HL-60 (cell line): ENCODE measurements at regions not wholly inside any gene's neighbourhood (a gene's known extent, or its start where the extent isn't known, plus 50 kb on each side); places are given as distances from the start of the nearest gene placed in this dataset.

Experiments
- CTCF ChIP-seq: IDR thresholded peaks from one replicate; pipeline ENCODE4 v1.5.1; 2011; ENCODE audit warnings: low read length, control low read depth, inconsistent platforms; ENCODE audit not compliant: insufficient read depth
- GABPA ChIP-seq: IDR thresholded peaks from 2 replicates; pipeline ENCODE4 v1.6.1; 2012; ENCODE audit warnings: low read depth
- POLR2AphosphoS5 ChIP-seq: IDR thresholded peaks from 2 replicates; pipeline ENCODE4 v1.6.1; 2012; ENCODE audit warnings: low read depth
- SPI1 ChIP-seq: IDR thresholded peaks from 2 replicates; pipeline ENCODE4 v1.6.1; 2012; ENCODE audit warnings: low read depth, mild to moderate bottlenecking, borderline replicate concordance
- TF ChIP-seq, protein P1 (sequence below): IDR thresholded peaks from 2 replicates; pipeline ENCODE4 v1.6.1; 2012; ENCODE audit warnings: low read depth; ENCODE audit not compliant: insufficient replicate concordance

DNA sequence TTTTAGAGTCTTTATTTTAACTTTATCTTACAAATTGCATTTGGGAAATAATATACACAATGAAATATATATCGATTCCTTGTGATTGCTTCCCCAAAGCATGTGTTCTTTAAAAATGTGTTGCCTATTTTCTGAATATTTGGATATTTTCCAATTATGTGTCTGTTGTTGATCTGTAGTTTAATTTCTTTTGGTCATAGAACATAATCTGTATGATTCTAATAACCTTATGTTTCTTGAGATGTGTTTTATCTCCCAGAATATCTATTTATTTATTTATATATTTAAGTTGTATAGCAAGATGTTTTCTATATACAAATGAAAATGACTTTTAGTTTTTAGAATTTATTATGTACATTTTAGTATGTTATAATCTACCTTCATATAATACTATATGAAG lies 710.8 kb upstream of the PCDH20 start:
- no peak for TF ChIP-seq CTCF
- TF ChIP-seq POLR2AphosphoS5 = no peak
- TF ChIP-seq, protein P1, sequence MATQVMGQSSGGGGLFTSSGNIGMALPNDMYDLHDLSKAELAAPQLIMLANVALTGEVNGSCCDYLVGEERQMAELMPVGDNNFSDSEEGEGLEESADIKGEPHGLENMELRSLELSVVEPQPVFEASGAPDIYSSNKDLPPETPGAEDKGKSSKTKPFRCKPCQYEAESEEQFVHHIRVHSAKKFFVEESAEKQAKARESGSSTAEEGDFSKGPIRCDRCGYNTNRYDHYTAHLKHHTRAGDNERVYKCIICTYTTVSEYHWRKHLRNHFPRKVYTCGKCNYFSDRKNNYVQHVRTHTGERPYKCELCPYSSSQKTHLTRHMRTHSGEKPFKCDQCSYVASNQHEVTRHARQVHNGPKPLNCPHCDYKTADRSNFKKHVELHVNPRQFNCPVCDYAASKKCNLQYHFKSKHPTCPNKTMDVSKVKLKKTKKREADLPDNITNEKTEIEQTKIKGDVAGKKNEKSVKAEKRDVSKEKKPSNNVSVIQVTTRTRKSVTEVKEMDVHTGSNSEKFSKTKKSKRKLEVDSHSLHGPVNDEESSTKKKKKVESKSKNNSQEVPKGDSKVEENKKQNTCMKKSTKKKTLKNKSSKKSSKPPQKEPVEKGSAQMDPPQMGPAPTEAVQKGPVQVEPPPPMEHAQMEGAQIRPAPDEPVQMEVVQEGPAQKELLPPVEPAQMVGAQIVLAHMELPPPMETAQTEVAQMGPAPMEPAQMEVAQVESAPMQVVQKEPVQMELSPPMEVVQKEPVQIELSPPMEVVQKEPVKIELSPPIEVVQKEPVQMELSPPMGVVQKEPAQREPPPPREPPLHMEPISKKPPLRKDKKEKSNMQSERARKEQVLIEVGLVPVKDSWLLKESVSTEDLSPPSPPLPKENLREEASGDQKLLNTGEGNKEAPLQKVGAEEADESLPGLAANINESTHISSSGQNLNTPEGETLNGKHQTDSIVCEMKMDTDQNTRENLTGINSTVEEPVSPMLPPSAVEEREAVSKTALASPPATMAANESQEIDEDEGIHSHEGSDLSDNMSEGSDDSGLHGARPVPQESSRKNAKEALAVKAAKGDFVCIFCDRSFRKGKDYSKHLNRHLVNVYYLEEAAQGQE = no peak
- TF ChIP-seq SPI1 = no peak
- no peak for TF ChIP-seq GABPA
